Neuronal stem cell (in vitro differentiated cells): ENCODE measurements at regions not wholly inside any gene's neighbourhood (a gene's known extent, or its start where the extent isn't known, plus 50 kb on each side); places are given as distances from the start of the nearest gene placed in this dataset.
A peak's percentile ranks its signal among the peaks of the same experiment; 100 is the strongest.

ENCODE experiments used
- DNase-seq: peaks from one replicate; pipeline ENCODE4 v3.0.0-alpha.2; 2013; ENCODE audit warnings: low spot score
- H2AFZ ChIP-seq: one replicate; pipeline ENCODE4 v1.6.1; 2013; ENCODE audit warnings: mild to moderate bottlenecking, low read length, inconsistent platforms
- H2AK5ac ChIP-seq: 2 replicates; pipeline ENCODE4 v1.6.1; 2013; ENCODE audit warnings: low read depth, mild to moderate bottlenecking, inconsistent platforms, low read length, moderate library complexity, mixed read lengths
- H2BK120ac ChIP-seq: 2 replicates; pipeline ENCODE4 v1.6.1; 2013; ENCODE audit warnings: low read depth, mild to moderate bottlenecking, inconsistent platforms, low read length, moderate library complexity, mixed read lengths
- H2BK12ac ChIP-seq: one replicate; pipeline ENCODE4 v1.6.1; 2013; ENCODE audit warnings: low read length, inconsistent platforms
- H2BK15ac ChIP-seq: 2 replicates; pipeline ENCODE4 v1.6.1; 2013; ENCODE audit warnings: mild to moderate bottlenecking, low read length, inconsistent platforms, mixed read lengths
- H2BK5ac ChIP-seq: one replicate; pipeline ENCODE4 v1.6.1; 2013; ENCODE audit warnings: inconsistent platforms, mild to moderate bottlenecking, low read length, moderate library complexity
- H3K14ac ChIP-seq: one replicate; pipeline ENCODE4 v1.6.1; 2013; ENCODE audit warnings: low read length, inconsistent platforms
- H3K18ac ChIP-seq: 2 replicates; pipeline ENCODE4 v1.6.1; 2013; ENCODE audit warnings: low read length, inconsistent platforms
- H3K23ac ChIP-seq: 2 replicates; pipeline ENCODE4 v1.6.1; 2013; ENCODE audit warnings: low read depth, mild to moderate bottlenecking, mixed read lengths, low read length, inconsistent platforms; ENCODE audit not compliant: poor library complexity
- H3K27ac ChIP-seq: replicated peaks from 3 replicates; pipeline ENCODE4 v1.5.1; 2013; ENCODE audit warnings: low read length, inconsistent platforms
- H3K27me3 ChIP-seq, 3 experiments: 2 replicates each; pipeline ENCODE4 v1.6.1; 2013; ENCODE audit warnings: low read length in 3 of 3, mild to moderate bottlenecking in 2 of 3, inconsistent platforms in 1 of 3, low read depth in 1 of 3, mixed read lengths in 1 of 3, moderate library complexity in 1 of 3; ENCODE audit not compliant: control insufficient read depth in 3 of 3, insufficient read depth in 3 of 3
- H3K36me3 ChIP-seq, 2 donors: replicated peaks in 1 of 2; 2 replicates each; pipeline ENCODE4 v1.6.1; 2013; ENCODE audit warnings: low read length in 2 of 2; ENCODE audit not compliant: control insufficient read depth in 2 of 2, insufficient read depth in 2 of 2
- H3K4ac ChIP-seq: 2 replicates; pipeline ENCODE4 v1.6.1; 2013; ENCODE audit warnings: inconsistent platforms, mild to moderate bottlenecking, low read length, moderate library complexity
- H3K4me1 ChIP-seq, 2 donors: 1 replicate in 1 of 2; 2 replicates in 1 of 2; pipeline ENCODE4 v1.6.1; 2013; ENCODE audit warnings: low read length in 2 of 2, low read depth in 1 of 2; ENCODE audit not compliant: control insufficient read depth in 2 of 2, insufficient read depth in 1 of 2
- H3K4me2 ChIP-seq: one replicate; pipeline ENCODE4 v1.6.1; 2013; ENCODE audit warnings: mild to moderate bottlenecking, low read length, inconsistent platforms; ENCODE audit not compliant: insufficient read depth, poor library complexity, severe bottlenecking
- H3K4me3 ChIP-seq, 2 donors: 2 replicates each; pipeline ENCODE4 v1.5.1; 2013; ENCODE audit warnings: low read length in 2 of 2, mild to moderate bottlenecking in 2 of 2, inconsistent platforms in 1 of 2, moderate library complexity in 1 of 2
- H3K79me1 ChIP-seq: one replicate; pipeline ENCODE4 v1.6.1; 2013; ENCODE audit warnings: low read depth, mild to moderate bottlenecking, inconsistent platforms, low read length, moderate library complexity
- H3K9ac ChIP-seq: one replicate; pipeline ENCODE4 v1.6.1; 2013; ENCODE audit warnings: mild to moderate bottlenecking, low read depth, low read length, inconsistent platforms; ENCODE audit not compliant: poor library complexity
- H3K9me3 ChIP-seq, 2 donors: replicated peaks in 1 of 2; 2 replicates each; pipeline versions ENCODE3 to v1.6.1; 2013; ENCODE audit warnings: low read length in 2 of 2, mild to moderate bottlenecking in 2 of 2, inconsistent platforms in 1 of 2, low read depth in 1 of 2, mixed read lengths in 1 of 2, moderate library complexity in 1 of 2; ENCODE audit not compliant: control insufficient read depth in 2 of 2, insufficient read depth in 1 of 2
- H4K8ac ChIP-seq: one replicate; pipeline ENCODE4 v1.6.1; 2013; ENCODE audit warnings: low read depth, mild to moderate bottlenecking, inconsistent platforms, low read length, moderate library complexity
- H4K91ac ChIP-seq: one replicate; pipeline ENCODE4 v1.6.1; 2013; ENCODE audit warnings: low read length, low read depth, mild to moderate bottlenecking, inconsistent platforms; ENCODE audit not compliant: poor library complexity
- WGBS, 2 donors: extraction: QIAGEN DNeasy Blood & Tissue Kit; methylation state at CpG; one replicate each; pipeline ENCODE4 v1.1.7; 2013; ENCODE audit warnings: missing lambda C conversion rate in 2 of 2, mixed read lengths in 1 of 2; ENCODE audit not compliant: insufficient read length in 2 of 2, insufficient replicate concordance in 1 of 2; ENCODE audit errors: extremely low coverage in 2 of 2; 5-methylcytosine and 5-hydroxymethylcytosine counted together

- Histone ChIP-seq H2BK12ac (no peak overlapping the region), H3K36me3 (no peaks in the 10 kb centered on the region), H3K4me1 (no peaks in the 10 kb centered on the region), H3K14ac (no peak overlapping the region), H3K4me2 (no peak overlapping the region), H3K9ac (no peak overlapping the region), H3K27me3 (peaks cover 0 to 3% (median 0%) of the 10 kb centered on the region in 3 experiments), H4K8ac (no peak overlapping the region), H2AK5ac (no peak overlapping the region), H2BK15ac (no peak overlapping the region), H3K27ac (no peak overlapping the region), H2BK120ac (no peak overlapping the region), H3K23ac (no peak overlapping the region), H3K79me1 (no peaks in the 10 kb centered on the region), H3K4me3 (no peak overlapping the region), H2AFZ (no peak overlapping the region), H4K91ac (no peak overlapping the region), H3K18ac (no peak overlapping the region), H3K9me3 (no peaks in the 10 kb centered on the region), H3K4ac (no peak overlapping the region), H2BK5ac (no peak overlapping the region)
- DNase-seq, result no peak
- WGBS, 2 donors, result no CpG with 5 or more reads among the region's 1 CpG
Observed at GRCh38 chr2:191757208-191757607, 79.3 kb downstream of the NABP1 start.

GRCh38 chr2:191758518-191759507 is 80.9 kb downstream of the NABP1 start:
- Histone ChIP-seq H3K36me3 (no peaks in the 10 kb centered on the region), H3K9me3 (no peaks in the 10 kb centered on the region), H4K8ac (no peak overlapping the region), H3K27me3 (peaks cover 0 to 3% (median 0%) of the 10 kb centered on the region in 3 experiments), H3K9ac (no peak overlapping the region), H3K4me1 (no peaks in the 10 kb centered on the region), H3K79me1 (no peaks in the 10 kb centered on the region), H3K4me3 (no peak overlapping the region), H2BK15ac (no peak overlapping the region), H3K27ac (no peak overlapping the region), H2AK5ac (no peak overlapping the region), H2BK12ac (no peak overlapping the region), H3K18ac (no peak overlapping the region), H3K4ac (no peak overlapping the region), H4K91ac (no peak overlapping the region), H2BK120ac (no peak overlapping the region), H2AFZ (peak overlapping the region; percentile 63), H3K23ac (no peak overlapping the region), H2BK5ac (no peak overlapping the region), H3K4me2 (no peak overlapping the region), H3K14ac (no peak overlapping the region)
- peak; percentile 9 for DNase-seq
- WGBS, 2 donors, result no CpG with 5 or more reads among the region's 13 CpGs

- no peak overlapping the region for H3K14ac ChIP-seq
- no peak overlapping the region for H2AFZ ChIP-seq
- no peaks in the 10 kb centered on the region for H3K36me3 ChIP-seq
- no peak overlapping the region for H3K4me3 ChIP-seq
- no CpG with 5 or more reads among the region's 4 CpGs for WGBS, 2 donors
- H3K9ac ChIP-seq, result no peak overlapping the region
- H3K18ac ChIP-seq, result no peak overlapping the region
- no peak overlapping the region for H4K8ac ChIP-seq
- no peak overlapping the region for H3K23ac ChIP-seq
- H2BK5ac ChIP-seq, result no peak overlapping the region
- no peaks in the 10 kb centered on the region for H3K79me1 ChIP-seq
- H3K4me2 ChIP-seq, result no peak overlapping the region
- H4K91ac ChIP-seq, result no peak overlapping the region
- H2AK5ac ChIP-seq, result no peak overlapping the region
- H3K27me3 ChIP-seq, result peaks cover 0 to 3% (median 0%) of the 10 kb centered on the region in 3 experiments
- no peaks in the 10 kb centered on the region for H3K9me3 ChIP-seq
- DNase-seq, result no peak
- no peaks in the 10 kb centered on the region for H3K4me1 ChIP-seq
- no peak overlapping the region for H3K27ac ChIP-seq
- H2BK15ac ChIP-seq, result no peak overlapping the region
- H2BK120ac ChIP-seq, result no peak overlapping the region
- H2BK12ac ChIP-seq, result no peak overlapping the region
- H3K4ac ChIP-seq, result no peak overlapping the region
Observed at GRCh38 chr2:191759680-191760079, 81.7 kb downstream of the NABP1 start.

- Histone ChIP-seq H3K18ac (no peak overlapping the region), H3K27ac (no peak overlapping the region), H3K27me3 (peaks cover 0 to 3% (median 0%) of the 10 kb centered on the region in 3 experiments), H3K9me3 (no peaks in the 10 kb centered on the region), H3K4me2 (no peak overlapping the region), H3K4me1 (no peaks in the 10 kb centered on the region), H3K4ac (no peak overlapping the region), H2BK5ac (no peak overlapping the region), H2BK120ac (no peak overlapping the region), H3K9ac (no peak overlapping the region), H3K14ac (no peak overlapping the region), H4K8ac (no peak overlapping the region), H2AFZ (no peak overlapping the region), H3K23ac (no peak overlapping the region), H2AK5ac (no peak overlapping the region), H4K91ac (no peak overlapping the region), H2BK12ac (no peak overlapping the region), H2BK15ac (no peak overlapping the region), H3K4me3 (no peak overlapping the region), H3K79me1 (no peaks in the 10 kb centered on the region), H3K36me3 (no peaks in the 10 kb centered on the region)
- DNase-seq, result no peak
- no CpG with 5 or more reads among the region's 4 CpGs for WGBS, 2 donors
Observed at GRCh38 chr2:191760655-191761262, 82.8 kb downstream of the NABP1 start.
